ENCODE measurements at regions not wholly inside any gene's neighbourhood (a gene's known extent, or its start where the extent isn't known, plus 50 kb on each side); places are given as distances from the start of the nearest gene placed in this dataset.
A peak's percentile ranks its signal among the peaks of the same experiment; 100 is the strongest.

DNA sequence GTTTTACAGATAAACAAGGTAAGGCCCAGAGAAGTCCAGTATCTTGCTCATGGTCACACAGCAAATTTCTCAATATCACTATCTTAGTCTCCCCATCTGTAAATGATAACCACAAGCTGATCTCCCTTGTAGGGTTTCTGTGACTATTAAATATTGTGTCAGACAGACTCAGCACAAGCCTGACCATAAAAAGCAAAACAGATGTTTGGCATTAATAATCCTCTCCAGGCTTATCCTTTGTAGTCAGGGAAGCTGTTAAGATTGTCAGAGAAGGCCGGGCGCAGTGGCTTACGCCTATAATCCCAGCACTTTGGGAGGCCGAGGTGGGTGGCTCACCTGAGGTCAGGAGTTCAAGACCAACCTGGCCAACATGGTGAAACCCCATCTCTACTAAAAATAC lies 173.2 kb upstream of the PRICKLE2 start:
- intact Hi-C loops (cut with DNase I) = loop anchor here (5.0 kb wide), 1 partner anchor 366 kb away; no protein-coding TSS in a partner anchor
- ATAC-seq (no peak), DNase-seq (no peak)
- H3K27ac ChIP-seq = no peak overlapping the region
- no peaks in the 10 kb centered on the region for H3K36me3 ChIP-seq
- H3K9me3 ChIP-seq = no peaks in the 10 kb centered on the region
- H3K4me1 ChIP-seq = peaks cover 4% of the 10 kb centered on the region
- no peaks in the 10 kb centered on the region for H3K27me3 ChIP-seq
- TF ChIP-seq, protein P1, sequence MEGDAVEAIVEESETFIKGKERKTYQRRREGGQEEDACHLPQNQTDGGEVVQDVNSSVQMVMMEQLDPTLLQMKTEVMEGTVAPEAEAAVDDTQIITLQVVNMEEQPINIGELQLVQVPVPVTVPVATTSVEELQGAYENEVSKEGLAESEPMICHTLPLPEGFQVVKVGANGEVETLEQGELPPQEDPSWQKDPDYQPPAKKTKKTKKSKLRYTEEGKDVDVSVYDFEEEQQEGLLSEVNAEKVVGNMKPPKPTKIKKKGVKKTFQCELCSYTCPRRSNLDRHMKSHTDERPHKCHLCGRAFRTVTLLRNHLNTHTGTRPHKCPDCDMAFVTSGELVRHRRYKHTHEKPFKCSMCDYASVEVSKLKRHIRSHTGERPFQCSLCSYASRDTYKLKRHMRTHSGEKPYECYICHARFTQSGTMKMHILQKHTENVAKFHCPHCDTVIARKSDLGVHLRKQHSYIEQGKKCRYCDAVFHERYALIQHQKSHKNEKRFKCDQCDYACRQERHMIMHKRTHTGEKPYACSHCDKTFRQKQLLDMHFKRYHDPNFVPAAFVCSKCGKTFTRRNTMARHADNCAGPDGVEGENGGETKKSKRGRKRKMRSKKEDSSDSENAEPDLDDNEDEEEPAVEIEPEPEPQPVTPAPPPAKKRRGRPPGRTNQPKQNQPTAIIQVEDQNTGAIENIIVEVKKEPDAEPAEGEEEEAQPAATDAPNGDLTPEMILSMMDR (IDR thresholded peaks at IDR 0.05) = no peak
- H3K4me3 ChIP-seq = no peak overlapping the region

DNA sequence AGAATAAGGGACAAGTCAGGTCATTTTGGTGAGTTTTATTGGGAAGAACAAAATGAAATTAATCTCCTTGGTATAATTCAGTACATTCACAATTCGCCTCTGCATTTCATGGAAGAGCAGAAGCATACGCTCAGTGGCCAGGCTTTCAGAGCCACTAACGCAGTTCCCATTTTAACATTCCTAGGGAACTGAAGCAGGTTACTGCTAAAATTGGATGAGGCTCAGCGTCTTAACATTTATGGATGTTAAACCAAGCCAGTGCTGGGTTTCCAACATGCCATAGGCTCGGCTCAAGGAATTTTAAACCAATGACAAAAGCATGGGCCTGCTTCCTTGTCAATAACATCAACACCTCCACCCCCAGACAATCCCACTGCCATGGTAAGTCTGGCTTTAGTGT lies 172.7 kb upstream of the PRICKLE2 start:
- intact Hi-C loops (cut with DNase I) = loop anchor here (5.0 kb wide), 1 partner anchor 366 kb away; no protein-coding TSS in a partner anchor
- no peaks in the 10 kb centered on the region for H3K27me3 ChIP-seq
- H3K36me3 ChIP-seq = no peaks in the 10 kb centered on the region
- H3K4me1 ChIP-seq = peaks cover 4% of the 10 kb centered on the region
- no peak for DNase-seq
- no peaks in the 10 kb centered on the region for H3K9me3 ChIP-seq
- TF ChIP-seq, protein P1 (IDR thresholded peaks at IDR 0.05) = no peak
- H3K4me3 ChIP-seq = no peak overlapping the region
- no peak for ATAC-seq
- no peak overlapping the region for H3K27ac ChIP-seq

DNA sequence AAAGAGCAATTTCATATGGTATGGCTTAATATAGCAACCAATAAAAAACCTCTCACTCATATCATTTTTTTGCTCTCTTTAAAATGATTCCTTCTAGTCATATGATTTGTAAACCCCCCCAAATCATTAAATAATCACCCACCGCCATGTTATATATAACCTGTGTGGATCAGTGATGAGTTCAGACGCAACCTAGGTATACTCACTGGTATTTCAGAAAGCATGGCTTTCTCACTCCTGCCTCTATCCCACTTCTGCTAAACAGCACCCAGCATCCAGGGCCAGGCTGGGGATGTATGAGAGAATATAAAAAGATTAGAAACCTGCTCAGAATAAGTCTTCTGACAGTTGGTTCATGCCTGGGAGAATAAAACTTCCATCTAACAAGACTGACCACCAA lies 172.3 kb upstream of the PRICKLE2 start:
- DNase-seq (no peak), ATAC-seq (no peak)
- Histone ChIP-seq H3K4me1 (peaks cover 4% of the 10 kb centered on the region), H3K27ac (no peak overlapping the region), H3K9me3 (no peaks in the 10 kb centered on the region), H3K27me3 (no peaks in the 10 kb centered on the region), H3K4me3 (no peak overlapping the region), H3K36me3 (no peaks in the 10 kb centered on the region)
- intact Hi-C loops (cut with DNase I) = loop anchor here (5.0 kb wide), 1 partner anchor 365 kb away; no protein-coding TSS in a partner anchor
- TF ChIP-seq, protein P1 (IDR thresholded peaks at IDR 0.05) = no peak

DNA sequence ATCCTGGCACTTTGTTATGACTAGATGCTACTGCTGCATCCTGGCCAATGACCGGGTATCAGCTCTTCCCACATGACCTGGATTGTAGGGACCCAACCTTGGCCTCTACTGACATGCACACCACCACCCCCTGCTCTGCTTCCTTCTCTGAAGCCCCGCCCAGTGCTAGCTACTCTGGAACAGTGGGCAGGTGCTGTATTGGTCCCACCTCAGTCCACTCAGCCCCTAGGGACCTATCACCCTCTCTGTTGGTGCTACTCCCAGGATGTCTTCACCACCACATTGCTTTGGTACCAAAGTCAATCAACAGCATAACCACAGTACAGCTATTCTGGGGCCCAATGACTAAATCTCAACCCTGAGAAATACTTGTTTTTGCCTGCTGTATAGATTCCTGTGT lies 170.2 kb upstream of the PRICKLE2 start:
- intact Hi-C loops (cut with DNase I) = loop anchor here (5.0 kb wide), 1 partner anchor 363 kb away; no protein-coding TSS in a partner anchor
- Histone ChIP-seq H3K27me3 (no peaks in the 10 kb centered on the region), H3K4me1 (peaks cover 4% of the 10 kb centered on the region), H3K4me3 (no peak overlapping the region), H3K9me3 (no peaks in the 10 kb centered on the region), H3K27ac (no peak overlapping the region), H3K36me3 (no peaks in the 10 kb centered on the region)
- ATAC-seq = peak; percentile 33
- TF ChIP-seq, protein P1 (IDR thresholded peaks at IDR 0.05) = no peak
- DNase-seq = no peak

DNA sequence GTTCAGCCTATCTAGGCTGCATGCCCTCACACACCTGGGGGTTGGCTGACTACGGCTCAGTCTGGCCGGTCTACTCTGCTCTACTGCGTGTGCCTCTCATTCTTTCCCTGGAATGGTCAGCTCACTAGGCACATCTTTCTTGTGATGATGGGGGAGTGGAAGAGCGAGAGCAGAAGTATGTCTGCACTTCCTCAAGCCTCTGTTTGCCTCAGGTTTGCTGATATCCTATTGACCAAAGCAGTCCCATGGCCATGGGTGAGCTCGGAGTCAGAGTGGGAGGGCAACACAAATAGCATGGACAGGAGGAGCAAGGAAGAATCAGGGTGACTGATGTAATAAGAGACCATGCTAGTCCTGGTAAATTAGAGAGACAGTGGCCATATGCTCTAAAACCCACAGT lies 167.9 kb upstream of the PRICKLE2 start:
- ATAC-seq = no peak
- Histone ChIP-seq H3K4me1 (no peaks in the 10 kb centered on the region), H3K4me3 (no peak overlapping the region), H3K9me3 (no peaks in the 10 kb centered on the region), H3K27me3 (no peaks in the 10 kb centered on the region), H3K36me3 (no peaks in the 10 kb centered on the region), H3K27ac (no peak overlapping the region)
- no peak for DNase-seq
- intact Hi-C loops (cut with DNase I) = no loop called here
- TF ChIP-seq, protein P1 (IDR thresholded peaks at IDR 0.05) = no peak

DNA sequence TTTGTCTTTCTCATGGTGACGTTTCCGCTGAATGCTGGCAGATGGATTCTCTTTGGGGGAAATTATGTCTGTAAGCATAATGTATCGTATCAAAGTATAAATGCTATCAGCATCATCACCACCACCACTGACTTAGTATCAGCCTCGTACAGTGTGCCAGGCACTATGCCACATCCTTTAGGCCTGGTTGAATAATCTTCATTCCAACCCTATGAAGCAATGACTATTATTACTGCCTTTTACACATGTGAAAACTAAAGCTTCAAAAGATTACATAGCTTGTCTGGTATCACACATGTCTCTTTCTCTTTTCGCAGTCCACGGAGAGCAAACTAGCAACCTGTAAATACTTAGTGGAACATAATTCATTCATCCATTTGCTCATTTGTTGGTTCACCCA lies 166.7 kb upstream of the PRICKLE2 start:
- no peaks in the 10 kb centered on the region for H3K36me3 ChIP-seq
- DNase-seq (no peak), ATAC-seq (no peak)
- H3K27me3 ChIP-seq = no peaks in the 10 kb centered on the region
- intact Hi-C loops (cut with DNase I) = no loop called here
- H3K9me3 ChIP-seq = no peaks in the 10 kb centered on the region
- TF ChIP-seq, protein P1 (IDR thresholded peaks at IDR 0.05) = no peak
- no peaks in the 10 kb centered on the region for H3K4me1 ChIP-seq
- H3K4me3 ChIP-seq = no peak overlapping the region
- H3K27ac ChIP-seq = no peak overlapping the region
